Panc1 (cell line): ENCODE measurements at regions not wholly inside any gene's neighbourhood (a gene's known extent, or its start where the extent isn't known, plus 50 kb on each side); places are given as distances from the start of the nearest gene placed in this dataset.

ENCODE experiments used
- ATAC-seq: fragments of 200-7000 bp; cut with Tn5 transposase; 2 replicates; pipeline ENCODE4 v1.9.1; 2020; ENCODE audit warnings: mild to moderate bottlenecking, moderate library complexity
- BruUV-seq: library from RNA; stranded (reverse); fragments of 400-500 nt; replicated peaks from 2 replicates; lab custom pipeline; 2021; lab: Mats Ljungman, UMichigan
- CTCF ChIA-PET: fragments of 300-600 bp; sonication (Branson Sonifier 250); formaldehyde crosslinking; loops from one replicate; lab custom pipeline; 2022; ENCODE audit warnings: antibody characterized with exemption; lab: Charles Lee
- POLR2A ChIA-PET: fragments of 300-600 bp; sonication (Branson Sonifier 250); formaldehyde crosslinking; loops from one replicate; lab custom pipeline; 2022; ENCODE audit warnings: antibody characterized with exemption; lab: Charles Lee
- DNase-seq: peaks from one replicate; pipeline ENCODE4 v3.0.0-alpha.2; 2010; ENCODE audit warnings: low read depth, low spot score
- H3K27ac ChIP-seq: 2 replicates; pipeline ENCODE4 v1.5.1; 2011; ENCODE audit warnings: mild to moderate bottlenecking, low read length, inconsistent platforms
- H3K27me3 ChIP-seq: fragments of 200-500 bp; sonication (Bioruptor generic); 2 replicates; pipeline ENCODE4 v1.6.0; 2014; ENCODE audit warnings: low read length, inconsistent platforms; ENCODE audit not compliant: control insufficient read depth, insufficient read depth
- H3K36me3 ChIP-seq: fragments of 200-500 bp; sonication (Bioruptor generic); 2 replicates; pipeline ENCODE4 v1.5.1; 2014; ENCODE audit warnings: inconsistent platforms, mild to moderate bottlenecking, low read length, moderate library complexity; ENCODE audit not compliant: control insufficient read depth, insufficient read depth
- H3K4me1 ChIP-seq: 2 replicates; pipeline ENCODE4 v1.5.1; 2011; ENCODE audit warnings: inconsistent platforms, mild to moderate bottlenecking, low read length, moderate library complexity; ENCODE audit not compliant: control insufficient read depth, insufficient read depth
- H3K4me3 ChIP-seq, 2 experiments: 2 replicates each; pipeline ENCODE4 v1.5.1; 2011 to 2012; ENCODE audit warnings: low read depth in 2 of 2, low read length in 2 of 2, mild to moderate bottlenecking in 2 of 2, inconsistent platforms in 1 of 2, moderate library complexity in 1 of 2
- H3K9me3 ChIP-seq: fragments of 200-500 bp; sonication (Bioruptor generic); 2 replicates; pipeline ENCODE4 v1.5.1; 2014; ENCODE audit warnings: low read depth, mild to moderate bottlenecking, inconsistent platforms, low read length, moderate library complexity; ENCODE audit not compliant: control insufficient read depth, insufficient read depth
- POLR2AphosphoS5 ChIP-seq: IDR thresholded peaks from 2 replicates; pipeline ENCODE4 v1.6.1; 2012; ENCODE audit warnings: mild to moderate bottlenecking, low read depth, low read length, moderate library complexity
- SIN3A ChIP-seq: IDR thresholded peaks from 2 replicates; pipeline ENCODE4 v1.6.1; 2012; ENCODE audit warnings: low read depth, mild to moderate bottlenecking, low read length, moderate library complexity, borderline replicate concordance; ENCODE audit not compliant: insufficient read depth
- TCF7L2 ChIP-seq: IDR thresholded peaks from 2 replicates; pipeline ENCODE4 v1.6.1; 2011; ENCODE audit warnings: mild to moderate bottlenecking, low read depth, low read length, inconsistent platforms
- in situ Hi-C: cut with HindIII; loops from 2 replicates; pipeline ENCODE4 v1.10.0; 2016; ENCODE audit warnings: low sequenced_read_pairs, low pct_unique_long_range_greater_than_20kb
- intact Hi-C: fragments of 100-400 bp; cut with micrococcal nuclease; formaldehyde crosslinking; loops from one replicate; pipeline ENCODE4 v1.10.0; 2022; ENCODE audit not compliant: unreplicated experiment
- TF ChIP-seq, protein P1 (sequence below): fragments of 450-650 bp; IDR thresholded peaks from 2 replicates; pipeline ENCODE4 v1.5.1; 2017; ENCODE audit warnings: mild to moderate bottlenecking
- TF ChIP-seq, protein P2 (sequence below), 2 experiments: IDR thresholded peaks; 2 replicates each; pipeline ENCODE4 v1.6.1; 2011 to 2012; ENCODE audit warnings: low read depth in 2 of 2, control low read depth in 1 of 2, low read length in 1 of 2, mild to moderate bottlenecking in 1 of 2, moderate library complexity in 1 of 2; ENCODE audit not compliant: insufficient read depth in 1 of 2

DNA sequence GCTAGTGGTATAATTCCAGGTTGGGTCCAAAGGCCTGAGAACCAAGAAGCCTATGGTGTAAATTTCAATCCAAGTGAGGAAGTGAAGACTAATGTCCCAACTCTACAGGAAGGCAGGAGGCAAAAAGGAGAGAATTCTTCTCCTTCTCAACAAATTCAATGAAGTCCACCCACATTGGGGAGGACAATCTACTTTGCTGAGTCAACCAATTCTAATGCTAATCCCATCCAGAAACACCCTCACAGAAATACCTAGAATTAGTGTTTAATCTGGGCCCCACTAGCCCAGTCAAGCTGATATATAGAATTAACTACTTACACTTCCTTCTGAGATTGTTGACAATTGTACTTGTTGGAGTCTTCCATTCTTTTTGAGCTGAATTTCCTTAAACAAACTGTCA is 413.2 kb upstream of the PHF14 start:
- TF ChIP-seq, protein P1, sequence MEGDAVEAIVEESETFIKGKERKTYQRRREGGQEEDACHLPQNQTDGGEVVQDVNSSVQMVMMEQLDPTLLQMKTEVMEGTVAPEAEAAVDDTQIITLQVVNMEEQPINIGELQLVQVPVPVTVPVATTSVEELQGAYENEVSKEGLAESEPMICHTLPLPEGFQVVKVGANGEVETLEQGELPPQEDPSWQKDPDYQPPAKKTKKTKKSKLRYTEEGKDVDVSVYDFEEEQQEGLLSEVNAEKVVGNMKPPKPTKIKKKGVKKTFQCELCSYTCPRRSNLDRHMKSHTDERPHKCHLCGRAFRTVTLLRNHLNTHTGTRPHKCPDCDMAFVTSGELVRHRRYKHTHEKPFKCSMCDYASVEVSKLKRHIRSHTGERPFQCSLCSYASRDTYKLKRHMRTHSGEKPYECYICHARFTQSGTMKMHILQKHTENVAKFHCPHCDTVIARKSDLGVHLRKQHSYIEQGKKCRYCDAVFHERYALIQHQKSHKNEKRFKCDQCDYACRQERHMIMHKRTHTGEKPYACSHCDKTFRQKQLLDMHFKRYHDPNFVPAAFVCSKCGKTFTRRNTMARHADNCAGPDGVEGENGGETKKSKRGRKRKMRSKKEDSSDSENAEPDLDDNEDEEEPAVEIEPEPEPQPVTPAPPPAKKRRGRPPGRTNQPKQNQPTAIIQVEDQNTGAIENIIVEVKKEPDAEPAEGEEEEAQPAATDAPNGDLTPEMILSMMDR, result no peak
- TF ChIP-seq SIN3A, result no peak
- no peak for TF ChIP-seq POLR2AphosphoS5
- TF ChIP-seq TCF7L2, result no peak
- Histone ChIP-seq H3K4me3 (no peak overlapping the region), H3K9me3 (no peaks in the 10 kb centered on the region), H3K27ac (no peak overlapping the region), H3K27me3 (no peaks in the 10 kb centered on the region), H3K36me3 (no peaks in the 10 kb centered on the region), H3K4me1 (no peaks in the 10 kb centered on the region)
- POLR2A ChIA-PET, result no interaction called here
- intact Hi-C loops (no loop called here), in situ Hi-C loops (no loop called here)
- ATAC-seq, result no peak
- DNase-seq, result no peak
- no TSS peak for BruUV-seq
- CTCF ChIA-PET, result no interaction called here

DNA sequence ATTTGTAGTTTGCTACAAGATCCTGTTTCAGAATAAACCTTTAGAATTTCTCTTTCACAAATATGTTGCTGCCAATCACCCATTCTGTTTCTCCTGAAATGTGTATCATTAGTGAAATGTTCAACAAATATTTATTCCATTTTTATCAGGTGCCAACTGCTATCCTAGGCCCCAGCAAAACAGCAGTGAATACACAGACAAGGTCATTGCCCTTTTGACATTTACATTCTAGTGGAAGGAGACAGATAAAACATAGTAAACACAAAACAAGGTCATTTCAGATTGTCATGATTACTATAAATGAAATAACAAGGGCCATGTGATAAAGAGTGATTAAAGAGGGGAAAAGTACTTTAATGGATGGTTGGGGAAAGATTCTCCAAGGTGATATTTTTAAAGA is 404.8 kb upstream of the PHF14 start:
- POLR2A ChIA-PET, result no interaction called here
- ATAC-seq (no peak), DNase-seq (no peak)
- Histone ChIP-seq H3K36me3 (no peaks in the 10 kb centered on the region), H3K4me3 (no peak overlapping the region), H3K27ac (no peak overlapping the region), H3K27me3 (no peaks in the 10 kb centered on the region), H3K4me1 (no peaks in the 10 kb centered on the region), H3K9me3 (no peaks in the 10 kb centered on the region; the same call in 1 of the 2 replicates)
- TF ChIP-seq TCF7L2, result no peak
- TF ChIP-seq SIN3A, result no peak
- TF ChIP-seq, protein P1, result no peak
- TF ChIP-seq, protein P2, sequence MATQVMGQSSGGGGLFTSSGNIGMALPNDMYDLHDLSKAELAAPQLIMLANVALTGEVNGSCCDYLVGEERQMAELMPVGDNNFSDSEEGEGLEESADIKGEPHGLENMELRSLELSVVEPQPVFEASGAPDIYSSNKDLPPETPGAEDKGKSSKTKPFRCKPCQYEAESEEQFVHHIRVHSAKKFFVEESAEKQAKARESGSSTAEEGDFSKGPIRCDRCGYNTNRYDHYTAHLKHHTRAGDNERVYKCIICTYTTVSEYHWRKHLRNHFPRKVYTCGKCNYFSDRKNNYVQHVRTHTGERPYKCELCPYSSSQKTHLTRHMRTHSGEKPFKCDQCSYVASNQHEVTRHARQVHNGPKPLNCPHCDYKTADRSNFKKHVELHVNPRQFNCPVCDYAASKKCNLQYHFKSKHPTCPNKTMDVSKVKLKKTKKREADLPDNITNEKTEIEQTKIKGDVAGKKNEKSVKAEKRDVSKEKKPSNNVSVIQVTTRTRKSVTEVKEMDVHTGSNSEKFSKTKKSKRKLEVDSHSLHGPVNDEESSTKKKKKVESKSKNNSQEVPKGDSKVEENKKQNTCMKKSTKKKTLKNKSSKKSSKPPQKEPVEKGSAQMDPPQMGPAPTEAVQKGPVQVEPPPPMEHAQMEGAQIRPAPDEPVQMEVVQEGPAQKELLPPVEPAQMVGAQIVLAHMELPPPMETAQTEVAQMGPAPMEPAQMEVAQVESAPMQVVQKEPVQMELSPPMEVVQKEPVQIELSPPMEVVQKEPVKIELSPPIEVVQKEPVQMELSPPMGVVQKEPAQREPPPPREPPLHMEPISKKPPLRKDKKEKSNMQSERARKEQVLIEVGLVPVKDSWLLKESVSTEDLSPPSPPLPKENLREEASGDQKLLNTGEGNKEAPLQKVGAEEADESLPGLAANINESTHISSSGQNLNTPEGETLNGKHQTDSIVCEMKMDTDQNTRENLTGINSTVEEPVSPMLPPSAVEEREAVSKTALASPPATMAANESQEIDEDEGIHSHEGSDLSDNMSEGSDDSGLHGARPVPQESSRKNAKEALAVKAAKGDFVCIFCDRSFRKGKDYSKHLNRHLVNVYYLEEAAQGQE (IDR thresholded peaks at IDR 0.05; ENCODE audit: insufficient read depth in 1 of 2, low read depth in 2 of 2, low read length in 1 of 2), result no peak
- TF ChIP-seq POLR2AphosphoS5, result no peak
- no TSS peak for BruUV-seq
- in situ Hi-C loops (no loop called here), intact Hi-C loops (no loop called here)
- CTCF ChIA-PET, result no interaction called here
